ENCODE measurements at regions not wholly inside any gene's neighbourhood (a gene's known extent, or its start where the extent isn't known, plus 50 kb on each side); places are given as distances from the start of the nearest gene placed in this dataset.

- Histone ChIP-seq H3K9me3 (replicated peaks; ENCODE audit: control insufficient read depth, insufficient read depth, low read depth, low read length) (no peaks in the 10 kb centered on the region), H3K79me2 (ENCODE audit: control insufficient read depth, insufficient read depth, low read length) (no peaks in the 10 kb centered on the region), H3K9me1 (ENCODE audit: control insufficient read depth, insufficient read depth, low read length) (no peaks in the 10 kb centered on the region), H3K4me2 (ENCODE audit: insufficient read depth, low read length) (no peak overlapping the region), H3K9ac (ENCODE audit: insufficient read depth in 1 of 2, low read depth in 2 of 2, low read length in 2 of 2) (no peak overlapping the region), H3K27me3 (ENCODE audit: control insufficient read depth in 2 of 2, insufficient read depth in 2 of 2, low read length in 2 of 2) (no peaks in the 10 kb centered on the region), H3K27ac (ENCODE audit: extremely low read depth, low read depth, low read length) (no peak overlapping the region), H2AFZ (ENCODE audit: low read depth, low read length) (no peak overlapping the region), H3K4me1 (replicated peaks in 1 of 2; ENCODE audit: control insufficient read depth in 2 of 2, insufficient read depth in 2 of 2, low read length in 2 of 2) (no peaks in the 10 kb centered on the region), H4K20me1 (replicated peaks; ENCODE audit: control insufficient read depth, insufficient read depth, low read length) (no peaks in the 10 kb centered on the region), H3K4me3 (no peak overlapping the region), H3K36me3 (ENCODE audit: control insufficient read depth, insufficient read depth, low read length) (no peaks in the 10 kb centered on the region)
- ATAC-seq (no peak), DNase-seq (ENCODE audit: extremely low read depth in 1 of 4, low spot score in 3 of 4) (no peak), FAIRE-seq (no peak)
- CTCF ChIA-PET (ENCODE audit: low intra/inter-chr PET ratio): no interaction called here
- POLR2A ChIA-PET: no interaction called here
- WGBS (ENCODE audit: insufficient coverage, low coverage, missing lambda C conversion rate): 0% methylated on average over 2 of the region's 2 CpGs
- no peak for TF ChIP-seq HSF4 (CRISPR knock-in tag; IDR thresholded peaks at IDR 0.05; ENCODE audit: borderline replicate concordance)
- no peak for TF ChIP-seq PPARD (CRISPR knock-in tag; IDR thresholded peaks at IDR 0.05)
- no peak for TF ChIP-seq ATF2 (CRISPR knock-in tag; IDR thresholded peaks at IDR 0.05)
- TF ChIP-seq RNF2 (IDR thresholded peaks at IDR 0.05): no peak
- TF ChIP-seq ZFP1 (CRISPR knock-in tag; IDR thresholded peaks at IDR 0.05): no peak
- TF ChIP-seq RAD21 (CRISPR knock-in tag; conservative IDR thresholded peaks at IDR 0.05 in 1 of 2, IDR thresholded peaks at IDR 0.05 in 1 of 2): no peak
- TF ChIP-seq GTF2A2 (tag; IDR thresholded peaks at IDR 0.05): no peak
- TF ChIP-seq MAZ (CRISPR knock-in tag; conservative IDR thresholded peaks at IDR 0.05 in 1 of 2, IDR thresholded peaks at IDR 0.05 in 1 of 2): no peak
- no peak for TF ChIP-seq TCF7L2 (IDR thresholded peaks at IDR 0.05; ENCODE audit: low read depth, low read length)
- no peak for TF ChIP-seq CSDE1 (IDR thresholded peaks at IDR 0.05)
- no peak for TF ChIP-seq CREBBP (IDR thresholded peaks at IDR 0.05; ENCODE audit: low read depth, low read length)
- BruUV-seq (replicated peaks): no TSS peak
- intact Hi-C loops (cut with micrococcal nuclease): no loop called here
- in situ Hi-C loops (cut with MboI): no loop called here
Measured at GRCh38 chr1:96634883-96635282, 86.7 kb upstream of the PTBP2 start.
